PC-3 (cell line): ENCODE measurements at regions not wholly inside any gene's neighbourhood (a gene's known extent, or its start where the extent isn't known, plus 50 kb on each side); places are given as distances from the start of the nearest gene placed in this dataset.

Experiments
- ATAC-seq: fragments of 200-7000 bp; cut with Tn5 transposase; 2 replicates; pipeline ENCODE4 v1.9.1; 2020; ENCODE audit warnings: mild to moderate bottlenecking, moderate library complexity
- BruUV-seq: library from RNA; stranded (reverse); fragments of 400-500 nt; replicated peaks from 2 replicates; lab custom pipeline; 2021; lab: Mats Ljungman, UMichigan
- CTCF ChIA-PET: fragments of 300-600 bp; sonication (Branson Sonifier 250); formaldehyde crosslinking; loops from one replicate; lab custom pipeline; 2022; ENCODE audit warnings: antibody characterized with exemption; lab: Charles Lee
- POLR2A ChIA-PET: fragments of 300-600 bp; sonication (Branson Sonifier 250); formaldehyde crosslinking; loops from one replicate; lab custom pipeline; 2022; ENCODE audit warnings: antibody characterized with exemption; ENCODE audit not compliant: unreplicated experiment; lab: Charles Lee
- DNase-seq: peaks from one replicate; pipeline ENCODE4 v3.0.0-alpha.2; 2015
- H2AFZ ChIP-seq: fragments of 300-600 bp; sonication (generic); 2 replicates; pipeline ENCODE4 v1.6.0; 2016; ENCODE audit warnings: antibody characterized with exemption, low read length
- H3F3A ChIP-seq: fragments of 300-600 bp; sonication (generic); one replicate; pipeline ENCODE4 v1.6.0; 2017; ENCODE audit warnings: antibody characterized with exemption, low read length, control low read depth, mild to moderate bottlenecking; ENCODE audit not compliant: unreplicated experiment
- H3K27ac ChIP-seq: fragments of 300-600 bp; sonication (generic); 2 replicates; pipeline ENCODE4 v1.5.1; 2016; ENCODE audit warnings: mild to moderate bottlenecking, low read length
- H3K27me3 ChIP-seq: fragments of 300-600 bp; sonication (generic); 2 replicates; pipeline ENCODE4 v1.6.1; 2016; ENCODE audit warnings: low read length, mixed read lengths
- H3K36me3 ChIP-seq: fragments of 300-600 bp; sonication (generic); 2 replicates; pipeline ENCODE4 v1.6.1; 2016; ENCODE audit warnings: low read depth, mixed run types, low read length, mixed read lengths
- H3K4me1 ChIP-seq: fragments of 300-600 bp; sonication (generic); 2 replicates; pipeline ENCODE4 v1.5.1; 2016; ENCODE audit warnings: low read length; ENCODE audit not compliant: insufficient read depth
- H3K4me2 ChIP-seq: fragments of 300-600 bp; sonication (generic); 2 replicates; pipeline ENCODE4 v1.6.0; 2016; ENCODE audit warnings: low read length
- H3K4me3 ChIP-seq: fragments of 300-600 bp; sonication (generic); 2 replicates; pipeline ENCODE4 v1.5.1; 2016; ENCODE audit warnings: mild to moderate bottlenecking, low read length, mixed read lengths
- H3K79me2 ChIP-seq: fragments of 300-600 bp; sonication (generic); 2 replicates; pipeline ENCODE4 v1.6.1; 2017; ENCODE audit warnings: low read length, mixed read lengths
- H3K9ac ChIP-seq: fragments of 300-600 bp; sonication (generic); 2 replicates; pipeline ENCODE4 v1.6.0; 2016; ENCODE audit warnings: mild to moderate bottlenecking, low read length
- H3K9me2 ChIP-seq: fragments of 300-600 bp; sonication (generic); replicated peaks from 2 replicates; pipeline ENCODE4 v1.6.1; 2016; ENCODE audit warnings: mixed run types, low read length, mixed read lengths
- H3K9me3 ChIP-seq: fragments of 300-600 bp; sonication (generic); 2 replicates; pipeline ENCODE4 v1.6.1; 2016; ENCODE audit warnings: low read length, mixed read lengths
- H4K20me1 ChIP-seq: fragments of 300-600 bp; sonication (generic); 2 replicates; pipeline ENCODE4 v1.6.1; 2016; ENCODE audit warnings: low read length, mixed read lengths
- CTCF ChIP-seq: fragments of 300-600 bp; sonication (generic); conservative IDR thresholded peaks from 2 replicates; pipeline ENCODE4 v1.5.1; 2017; ENCODE audit warnings: antibody characterized with exemption, low read depth, mild to moderate bottlenecking, low read length
- EZH2 ChIP-seq: fragments of 300-600 bp; sonication (generic); IDR thresholded peaks from one replicate; pipeline ENCODE4 v1.6.1; 2017; ENCODE audit warnings: antibody characterized with exemption, mild to moderate bottlenecking, low read length; ENCODE audit not compliant: unreplicated experiment
- EZH2phosphoT487 ChIP-seq: fragments of 300-600 bp; sonication (generic); IDR thresholded peaks from 2 replicates; pipeline ENCODE4 v1.6.1; 2018; ENCODE audit warnings: mild to moderate bottlenecking, antibody characterized with exemption, low read length, borderline replicate concordance
- intact Hi-C: fragments of 100-400 bp; cut with micrococcal nuclease; formaldehyde crosslinking; loops from 2 replicates; pipeline ENCODE4 v1.9.0; 2023

GRCh38 chr14:98280436-98280835, 991.6 kb downstream of the BCL11B start:
- intact Hi-C loops: no loop called here
- CTCF ChIA-PET: no interaction called here
- Histone ChIP-seq H3K27ac (no peak overlapping the region), H3K4me1 (no peaks in the 10 kb centered on the region), H3K9me2 (no peaks in the 10 kb centered on the region), H3F3A (no peaks in the 10 kb centered on the region), H3K79me2 (no peaks in the 10 kb centered on the region), H3K36me3 (no peaks in the 10 kb centered on the region), H3K4me2 (no peak overlapping the region), H3K9ac (no peak overlapping the region), H3K4me3 (no peak overlapping the region), H4K20me1 (no peaks in the 10 kb centered on the region), H2AFZ (no peak overlapping the region), H3K27me3 (peaks cover 10% of the 10 kb centered on the region), H3K9me3 (no peaks in the 10 kb centered on the region)
- DNase-seq (no peak), ATAC-seq (no peak)
- POLR2A ChIA-PET: no interaction called here
- no peak for TF ChIP-seq CTCF
- no peak for TF ChIP-seq EZH2phosphoT487
- no peak for TF ChIP-seq EZH2
- BruUV-seq: no TSS peak

- no peak for ATAC-seq
- DNase-seq: no peak
Observed at GRCh38 chr14:98288825-98289224, 983.2 kb downstream of the BCL11B start.

GRCh38 chr14:98290596-98290995, 981.4 kb downstream of the BCL11B start:
- Histone ChIP-seq H3F3A (no peaks in the 10 kb centered on the region), H3K79me2 (no peaks in the 10 kb centered on the region), H3K9ac (no peak overlapping the region), H3K36me3 (no peaks in the 10 kb centered on the region), H3K9me2 (no peaks in the 10 kb centered on the region), H4K20me1 (no peaks in the 10 kb centered on the region), H3K4me1 (no peaks in the 10 kb centered on the region), H3K27ac (no peak overlapping the region), H3K9me3 (no peaks in the 10 kb centered on the region), H2AFZ (no peak overlapping the region), H3K4me2 (no peak overlapping the region), H3K27me3 (no peaks in the 10 kb centered on the region), H3K4me3 (no peak overlapping the region)
- TF ChIP-seq EZH2 (no peak), EZH2phosphoT487 (no peak), CTCF (no peak)
- DNase-seq: peak; percentile 41
- BruUV-seq: no TSS peak
- intact Hi-C loops: no loop called here
- ChIA-PET POLR2A (no interaction called here), CTCF (no interaction called here)
- ATAC-seq: no peak

More at GRCh38 chr14:98288825-98289224, 983.2 kb downstream of the BCL11B start:
- ChIA-PET POLR2A (no interaction called here), CTCF (no interaction called here)
- intact Hi-C loops: no loop called here
- no peaks in the 10 kb centered on the region for H4K20me1 ChIP-seq
- H3K27me3 ChIP-seq: no peaks in the 10 kb centered on the region
- H3K4me3 ChIP-seq: no peak overlapping the region
- no peak for TF ChIP-seq CTCF
- no peak for TF ChIP-seq EZH2phosphoT487
- TF ChIP-seq EZH2: no peak
- no TSS peak for BruUV-seq
- no peaks in the 10 kb centered on the region for H3F3A ChIP-seq
- H3K9me2 ChIP-seq: no peaks in the 10 kb centered on the region
- H3K36me3 ChIP-seq: no peaks in the 10 kb centered on the region
- H3K9ac ChIP-seq: no peak overlapping the region
- no peaks in the 10 kb centered on the region for H3K9me3 ChIP-seq
- H3K27ac ChIP-seq: no peak overlapping the region
- no peaks in the 10 kb centered on the region for H3K79me2 ChIP-seq
- no peak overlapping the region for H3K4me2 ChIP-seq
- no peaks in the 10 kb centered on the region for H3K4me1 ChIP-seq
- H2AFZ ChIP-seq: no peak overlapping the region
